PFSK-1 (cell line): ENCODE measurements at regions not wholly inside any gene's neighbourhood (a gene's known extent, or its start where the extent isn't known, plus 50 kb on each side); places are given as distances from the start of the nearest gene placed in this dataset.

ENCODE experiments used
- POLR2AphosphoS5 ChIP-seq: IDR thresholded peaks from 2 replicates; pipeline ENCODE4 v1.6.1; 2012; ENCODE audit warnings: low read depth, mild to moderate bottlenecking, control low read depth, low read length, moderate library complexity
- REST ChIP-seq, 2 experiments: IDR thresholded peaks; 2 replicates each; pipeline versions ENCODE4 v1.6.1 to v1.8.0; 2011 to 2012; ENCODE audit warnings: low read depth in 2 of 2, low read length in 2 of 2, control low read depth in 1 of 2, inconsistent platforms in 1 of 2, mild to moderate bottlenecking in 1 of 2, moderate library complexity in 1 of 2; ENCODE audit not compliant: insufficient read depth in 1 of 2

GRCh38 chr2:235191978-235192377, 240.2 kb downstream of the SH3BP4 start:
- TF ChIP-seq POLR2AphosphoS5 (no peak), REST (IDR thresholded peaks at IDR 0.05; ENCODE audit: insufficient read depth in 1 of 2, low read depth in 2 of 2, low read length in 2 of 2) (no peak)
